ENCODE measurements at regions not wholly inside any gene's neighbourhood (a gene's known extent, or its start where the extent isn't known, plus 50 kb on each side); places are given as distances from the start of the nearest gene placed in this dataset.
A peak's percentile ranks its signal among the peaks of the same experiment; 100 is the strongest.
"Not testable (repeated sequence)": the region's sequence is repeated elsewhere in the genome, so short reads cannot be mapped to it uniquely, and the experiment has no call there.

DNA sequence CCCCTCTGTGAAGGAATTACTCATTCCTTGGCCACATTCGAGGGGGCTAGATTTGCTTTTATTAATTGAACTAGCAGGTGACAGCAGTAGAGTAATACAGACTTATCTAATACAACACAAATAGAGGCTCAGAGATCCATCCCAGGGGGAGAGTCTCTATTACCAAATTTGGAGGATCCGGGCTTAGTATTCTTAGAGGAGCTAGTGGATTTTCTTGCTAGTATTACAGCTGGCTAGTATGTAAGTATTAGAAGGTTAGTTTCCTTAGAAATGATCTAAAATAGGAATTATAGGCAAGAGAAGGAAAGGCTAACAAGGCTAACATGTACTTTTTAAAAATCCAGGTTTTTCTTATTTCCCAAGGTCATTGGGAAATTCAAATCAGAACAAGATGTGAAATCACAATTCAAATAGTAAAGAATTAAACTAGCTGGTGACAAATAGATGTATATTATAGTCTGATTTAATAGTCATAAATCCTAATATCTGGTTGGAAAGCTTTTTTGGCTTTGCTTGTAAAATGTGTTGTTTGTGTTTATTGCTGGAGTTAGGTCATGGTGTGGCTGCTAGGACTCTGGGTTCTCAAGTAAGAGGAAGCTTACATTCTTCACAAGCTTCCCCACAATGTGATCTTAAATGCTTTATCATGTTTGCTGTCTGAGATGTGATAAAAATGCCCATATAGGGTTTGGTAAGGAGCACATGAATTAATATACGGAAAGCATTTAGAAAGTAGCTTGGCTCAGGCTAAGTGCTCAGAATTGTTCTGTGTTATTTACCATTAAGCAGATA lies 160.4 kb upstream of the MPDZ start:
- DNase-seq (ENCODE audit: low spot score), result no peak

DNA sequence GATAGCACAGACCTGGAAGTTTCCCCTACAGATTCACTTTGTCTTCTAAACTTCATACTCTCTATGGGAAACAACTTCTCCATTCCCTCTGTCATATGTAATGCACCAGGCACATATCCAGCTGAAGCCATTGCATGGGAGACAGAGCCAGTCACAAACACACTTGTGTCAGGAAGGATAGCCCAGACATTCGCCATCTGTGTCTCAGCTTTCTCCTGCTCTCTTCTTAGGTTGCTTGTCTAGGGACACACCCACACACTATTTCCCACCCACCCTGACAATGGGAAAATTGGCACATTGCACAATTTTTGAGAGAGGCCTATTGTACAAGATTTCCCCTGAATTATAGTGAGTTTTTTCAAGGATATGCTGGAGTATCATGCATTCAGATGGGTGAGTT lies 158.4 kb upstream of the MPDZ start:
- no peak for DNase-seq (ENCODE audit: low spot score)

DNA sequence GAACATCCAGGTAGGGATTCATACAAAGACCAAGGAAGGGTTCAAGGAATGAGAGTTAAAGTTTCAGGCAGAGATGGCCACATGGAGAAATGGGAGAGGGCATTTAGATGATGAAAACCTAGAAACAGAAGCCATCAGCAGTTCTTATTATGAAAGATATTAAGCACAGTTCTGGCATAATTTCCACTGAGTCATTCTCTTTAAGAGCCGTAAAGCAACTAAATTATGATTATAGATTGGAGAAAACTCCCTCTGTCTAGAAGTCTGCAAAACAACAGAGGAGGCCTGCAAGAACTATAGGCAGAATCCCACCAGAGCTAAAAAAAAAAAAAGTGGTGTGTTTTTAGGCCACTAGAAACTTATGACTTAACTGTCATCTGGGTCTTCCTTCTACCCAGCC lies 157.1 kb upstream of the MPDZ start:
- DNase-seq (ENCODE audit: low spot score), result no peak

DNA sequence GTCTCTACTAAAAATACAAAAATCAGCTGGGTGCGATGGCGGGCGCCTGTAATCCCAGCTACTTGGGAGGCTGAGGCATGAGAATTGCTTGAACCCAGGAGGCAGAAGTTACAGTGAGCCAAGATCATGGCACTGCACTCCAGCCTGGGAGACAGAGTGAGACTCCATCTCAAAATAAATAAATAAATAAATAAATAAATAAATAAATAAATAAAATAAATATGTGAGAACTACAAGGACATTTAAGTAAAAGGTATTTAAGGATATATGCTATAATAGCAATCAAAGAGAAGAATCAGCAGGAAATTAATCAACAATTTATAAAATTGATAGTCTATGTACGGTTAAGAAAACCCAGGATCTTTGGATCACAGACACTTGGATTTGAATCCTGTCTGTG lies 154.0 kb upstream of the MPDZ start:
- DNase-seq (ENCODE audit: low spot score), result not testable (repeated sequence)

DNA sequence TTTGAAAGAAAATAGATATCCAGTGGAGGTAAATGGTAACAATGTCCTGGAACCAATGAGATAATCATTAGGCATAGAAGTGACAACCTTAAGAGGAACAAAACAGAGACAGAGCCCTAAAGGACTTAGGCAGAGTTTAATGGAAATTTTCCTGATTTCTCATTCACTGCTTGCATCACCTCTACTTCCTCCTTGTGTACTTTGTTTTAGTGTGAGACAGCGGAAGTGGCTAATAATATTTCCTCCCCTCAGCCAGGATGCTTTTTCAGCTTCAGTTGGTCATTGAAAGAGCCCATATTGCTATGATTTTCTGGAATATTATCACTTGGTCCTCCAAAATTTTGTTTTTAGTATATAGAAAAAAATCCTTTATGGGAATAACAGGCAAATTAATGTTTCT lies 153.4 kb upstream of the MPDZ start:
- no peak for DNase-seq (ENCODE audit: low spot score)

DNA sequence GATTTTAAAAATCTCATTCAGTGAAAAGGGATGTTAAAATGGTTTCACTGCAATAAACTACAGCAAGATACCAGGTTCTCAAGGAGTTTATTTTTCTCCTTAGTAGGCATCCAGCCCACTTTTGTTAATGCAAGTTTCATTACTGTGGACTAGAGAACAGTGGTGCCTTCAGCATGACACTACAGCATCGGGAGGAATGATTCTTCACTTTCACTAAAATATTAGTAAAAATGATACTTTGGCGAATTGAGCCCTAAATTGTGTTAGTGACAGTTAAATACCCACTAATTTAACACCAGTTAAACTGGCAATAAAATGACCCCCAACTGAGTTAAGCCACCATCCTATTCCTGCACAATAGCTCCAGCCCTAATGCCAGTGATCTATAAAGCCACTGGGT lies 152.2 kb upstream of the MPDZ start:
- DNase-seq (ENCODE audit: low spot score), result no peak

DNA sequence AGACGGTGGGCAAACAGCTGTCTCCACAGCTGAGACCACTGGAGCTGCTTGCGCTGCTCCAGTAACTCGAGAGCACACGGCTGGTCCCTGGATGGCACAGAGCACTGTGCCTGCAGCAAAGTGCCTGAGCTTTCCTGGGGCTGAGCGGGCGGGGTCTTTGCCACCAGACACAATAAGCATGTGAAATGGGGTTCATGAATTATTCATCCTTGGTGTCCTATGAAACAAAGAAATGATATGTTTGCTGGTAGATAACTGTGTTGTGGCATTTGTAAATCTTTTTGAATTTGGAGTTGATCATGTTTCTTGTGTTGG lies 151.7 kb upstream of the MPDZ start:
- no peak for DNase-seq (ENCODE audit: low spot score)

DNA sequence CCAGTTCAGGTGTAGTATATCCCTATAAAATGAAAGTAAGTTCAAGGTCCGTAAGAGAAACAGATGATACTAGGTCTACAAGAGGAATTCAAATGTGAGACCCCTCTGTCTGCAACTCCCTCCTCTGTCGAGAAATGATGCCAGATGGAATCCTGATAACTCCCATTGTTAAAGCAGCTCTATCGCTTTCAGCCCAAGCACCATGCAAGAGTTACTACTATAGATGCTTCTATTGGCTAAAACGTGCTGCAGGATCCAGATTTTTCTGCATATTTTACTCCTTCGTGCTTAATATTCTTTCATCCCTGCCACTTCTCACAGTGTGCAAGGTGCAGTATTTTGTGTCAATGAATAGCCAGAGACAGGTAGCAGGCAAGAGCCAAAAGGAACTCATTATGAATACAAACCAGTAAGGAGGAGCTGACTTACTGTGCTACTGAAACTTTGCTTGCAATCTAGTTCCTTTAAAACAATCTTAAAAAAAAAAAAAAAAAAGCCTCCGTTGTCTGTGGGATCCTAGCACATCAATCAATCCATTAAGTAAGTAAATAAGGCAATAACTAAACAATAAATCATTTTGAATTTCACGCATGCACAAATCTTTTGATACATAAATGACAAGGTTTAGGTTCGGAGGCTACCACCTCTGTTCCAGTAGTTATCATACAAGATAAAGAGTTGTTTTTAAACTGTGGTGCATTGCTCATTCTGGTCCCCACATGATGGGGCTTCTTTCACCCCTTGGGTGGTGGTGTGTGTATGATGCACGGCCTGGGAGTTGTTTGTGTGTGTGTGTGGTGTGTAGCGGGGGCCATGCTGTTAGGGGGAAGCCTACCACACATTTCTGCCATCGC lies 151.1 kb upstream of the MPDZ start:
- no peak for DNase-seq (ENCODE audit: low spot score)

DNA sequence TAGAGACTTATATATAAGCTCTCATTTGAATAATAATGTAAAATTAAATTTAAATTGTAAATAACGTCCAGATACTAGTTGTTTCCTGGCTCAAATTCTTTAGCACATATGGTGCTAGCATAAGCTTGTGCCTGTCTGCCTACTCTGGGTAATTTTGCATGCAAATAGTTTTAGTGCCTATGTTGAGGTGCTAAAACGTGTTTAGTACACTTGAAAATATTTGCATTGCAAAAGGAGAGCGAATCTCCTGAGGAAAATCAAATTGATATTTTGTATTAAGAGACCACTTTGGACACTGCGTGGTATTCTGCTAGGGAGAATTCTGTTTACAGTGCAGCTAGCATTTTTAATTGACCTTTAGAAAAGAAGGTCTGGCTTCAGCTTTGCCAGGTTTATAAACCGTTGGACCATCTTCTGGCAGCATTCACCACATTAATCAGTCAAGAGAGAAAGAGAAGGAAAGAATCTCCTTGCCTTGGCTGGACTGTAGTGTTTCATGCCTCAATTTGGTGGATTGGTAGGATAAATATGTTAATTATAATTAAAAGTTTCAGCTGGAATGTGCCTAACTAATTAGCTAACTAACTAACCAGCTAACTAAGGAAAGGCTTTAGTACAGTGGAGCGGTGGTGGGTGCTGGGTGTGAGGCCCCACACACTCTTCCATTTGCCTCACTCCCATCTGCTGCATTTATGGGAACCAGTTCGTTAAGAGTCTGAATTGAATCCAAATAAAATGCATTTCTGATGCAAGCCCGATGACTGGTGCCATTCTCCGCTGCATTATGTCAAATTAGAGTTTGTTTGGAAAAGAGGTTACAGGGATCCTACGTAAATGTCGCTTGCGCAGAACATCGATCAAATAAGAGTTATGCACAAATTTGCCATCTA lies 150.1 kb upstream of the MPDZ start:
- DNase-seq (ENCODE audit: low spot score), result peak; percentile 59

DNA sequence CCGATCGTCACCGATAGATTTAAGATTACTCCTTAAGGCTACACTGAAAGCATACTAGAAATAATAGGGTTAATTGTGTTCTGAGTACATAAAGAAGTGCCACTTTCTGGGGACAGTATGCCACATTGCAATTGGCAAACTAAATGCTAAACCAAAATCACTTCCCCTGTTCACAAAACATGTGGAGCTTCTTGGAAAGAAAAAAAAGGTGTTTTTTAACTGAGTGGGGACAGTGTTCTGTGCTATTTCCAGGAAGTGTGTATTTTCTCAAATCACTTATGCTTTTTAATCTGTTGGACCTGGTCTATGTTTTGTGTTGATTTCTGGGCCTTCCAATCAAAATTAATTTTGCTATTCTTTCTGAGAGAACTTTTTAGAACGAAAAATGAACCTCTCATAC lies 149.3 kb upstream of the MPDZ start:
- DNase-seq (ENCODE audit: low spot score), result no peak

DNA sequence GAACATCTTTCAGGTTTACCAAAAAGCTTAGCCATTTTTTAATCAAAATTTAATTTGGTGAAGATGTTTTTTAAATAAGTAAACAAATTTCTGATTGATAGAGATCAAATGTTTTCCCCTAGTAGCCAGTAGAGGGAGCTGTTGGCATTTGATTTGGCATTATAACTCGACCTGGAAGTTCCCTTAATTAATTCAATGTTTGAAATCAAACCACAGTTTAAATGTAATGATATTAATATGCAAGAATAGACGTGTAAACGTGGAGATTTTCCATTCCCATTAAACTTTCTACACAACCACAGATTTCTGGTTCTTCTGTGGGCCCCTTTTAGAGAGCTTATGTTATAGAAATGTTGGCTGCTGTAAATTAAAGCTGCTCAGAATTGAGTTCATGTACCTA lies 148.1 kb upstream of the MPDZ start:
- DNase-seq (ENCODE audit: low spot score), result peak; percentile 73

DNA sequence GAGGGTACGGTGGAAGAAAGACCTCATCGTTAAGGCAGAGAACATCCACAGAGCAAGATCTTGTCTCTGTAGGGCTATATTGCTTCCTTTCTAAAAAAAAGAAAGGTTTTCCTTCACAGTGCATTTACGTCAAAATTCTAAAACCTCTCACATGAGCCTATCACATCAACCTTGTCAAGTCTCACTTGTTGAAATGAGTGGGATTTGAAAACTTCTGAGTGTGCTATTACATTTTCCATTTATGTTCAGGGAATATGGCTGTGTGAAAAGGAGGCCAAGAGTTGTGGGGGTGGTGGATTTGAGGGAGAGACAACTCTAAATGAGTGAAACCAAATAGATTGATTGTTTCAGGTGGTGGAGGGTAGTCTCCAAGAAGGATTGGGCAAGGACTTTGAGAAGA lies 147.1 kb upstream of the MPDZ start:
- DNase-seq (ENCODE audit: low spot score), result no peak

DNA sequence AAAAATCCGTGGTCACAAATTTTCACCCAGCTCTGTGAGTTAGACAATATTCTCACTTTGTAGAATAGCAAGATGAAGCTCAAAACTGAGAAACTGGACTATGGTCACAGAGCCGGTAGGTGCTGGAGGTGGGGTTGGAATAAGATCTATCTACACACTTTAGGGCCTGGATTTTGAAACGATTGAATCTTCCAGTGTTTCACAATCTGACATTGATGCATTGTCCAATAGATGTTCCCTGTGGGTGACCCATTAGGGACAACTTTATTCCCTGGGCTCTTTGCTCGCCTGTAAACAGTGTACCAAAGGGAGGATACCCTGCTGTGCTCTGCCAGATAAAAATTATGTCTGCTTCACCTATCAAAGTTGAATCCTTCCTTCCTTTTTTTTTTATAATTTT lies 145.4 kb upstream of the MPDZ start:
- no peak for DNase-seq (ENCODE audit: low spot score)

DNA sequence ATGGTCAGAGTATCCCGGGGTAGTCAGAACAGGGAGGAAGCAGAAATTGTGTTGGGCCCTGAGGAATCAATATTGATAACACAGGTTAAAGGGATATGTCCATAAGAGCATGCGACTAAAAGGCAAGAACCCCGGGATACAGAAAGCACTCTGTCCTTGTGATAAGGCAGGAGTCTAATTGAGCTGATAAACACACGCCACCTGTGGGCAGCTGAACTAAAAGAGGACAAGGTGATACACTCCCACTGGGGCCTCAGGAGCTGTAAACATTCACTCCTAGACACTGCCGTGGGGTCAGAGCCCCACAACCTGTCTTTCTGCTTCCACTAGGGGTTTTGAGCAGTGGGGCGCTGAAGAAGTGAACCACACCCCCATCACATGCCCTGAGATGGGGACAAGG lies 144.7 kb upstream of the MPDZ start:
- DNase-seq (ENCODE audit: low spot score), result no peak

DNA sequence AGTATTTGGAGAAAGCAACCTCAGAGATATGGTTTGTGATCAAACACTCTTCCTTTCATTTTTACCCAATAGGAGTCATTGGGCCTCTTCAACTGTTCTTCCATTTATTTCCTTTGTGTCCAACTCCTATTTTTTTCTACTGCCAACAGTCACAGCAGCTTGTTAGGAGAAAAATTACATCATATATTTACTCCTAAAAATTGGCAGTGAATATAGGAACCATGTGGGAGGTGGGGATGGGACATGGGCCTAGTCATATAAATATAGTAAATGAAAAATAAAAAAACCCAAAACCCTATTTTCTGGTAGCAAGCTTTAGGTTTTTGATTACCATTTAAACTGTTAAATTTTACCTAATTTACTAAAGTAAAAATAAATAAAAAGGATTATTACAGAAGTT lies 134.9 kb upstream of the MPDZ start:
- DNase-seq (ENCODE audit: low spot score), result no peak

DNA sequence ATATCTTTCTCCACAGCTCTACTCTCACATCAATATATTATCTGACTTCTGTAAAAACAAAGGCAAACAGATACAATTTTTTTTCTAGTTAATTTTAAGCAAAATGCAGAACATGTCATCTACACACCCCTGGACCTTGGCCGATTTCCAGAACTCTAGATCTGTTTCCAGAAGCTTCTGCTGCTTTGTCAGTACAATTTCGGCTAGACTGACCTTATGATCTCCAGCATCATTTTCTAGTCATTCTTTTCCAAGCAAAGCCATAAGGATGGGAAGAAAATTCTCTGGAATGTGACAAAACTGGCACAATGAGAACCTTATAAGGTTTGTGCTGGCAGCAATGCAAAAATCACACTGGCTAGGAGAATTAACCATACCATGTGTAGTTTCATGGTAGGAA lies 132.8 kb upstream of the MPDZ start:
- DNase-seq (ENCODE audit: low spot score), result peak; percentile 28

DNA sequence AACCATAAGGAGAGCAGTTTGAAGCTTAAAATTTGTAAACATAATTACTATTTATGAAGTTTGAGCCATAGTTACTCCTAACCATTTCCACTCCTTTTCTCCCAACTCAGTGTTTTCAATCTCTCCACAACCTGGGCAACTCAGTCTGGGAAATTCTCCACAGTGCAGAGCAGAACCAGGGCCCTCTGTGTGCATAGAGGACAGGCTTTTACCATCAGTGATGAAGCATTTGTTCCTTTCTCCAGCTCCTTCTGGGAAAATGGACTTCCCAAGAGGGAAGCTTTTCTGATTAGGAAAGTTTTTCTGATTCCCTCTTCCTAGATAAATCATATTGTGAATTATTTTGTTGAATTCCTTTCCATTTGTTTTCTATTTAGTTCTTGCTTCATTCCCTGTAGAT lies 132.3 kb upstream of the MPDZ start:
- no peak for DNase-seq (ENCODE audit: low spot score)

DNA sequence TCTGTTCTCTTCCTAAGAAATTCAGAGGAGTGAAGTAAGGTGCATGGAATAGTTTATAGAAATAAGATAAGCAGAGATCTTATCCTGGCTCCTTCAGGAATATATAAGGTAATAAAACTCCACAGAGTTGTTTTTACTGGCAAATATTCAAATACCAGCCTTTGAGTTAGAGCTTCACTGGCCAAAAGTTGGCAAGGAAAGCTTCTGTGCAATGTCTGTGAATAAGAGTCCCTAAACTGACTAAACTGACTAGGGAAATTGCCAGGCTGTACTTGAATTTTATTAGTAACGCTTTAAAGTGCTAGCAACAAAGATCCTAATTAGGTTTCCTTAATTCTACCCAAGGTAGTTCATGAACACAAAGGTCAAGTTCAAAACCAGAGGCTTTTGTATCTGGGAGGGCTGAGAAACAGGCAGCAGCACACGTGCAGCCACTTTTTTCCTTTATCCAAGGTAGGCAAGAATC lies 131.1 kb upstream of the MPDZ start:
- DNase-seq (ENCODE audit: low spot score), result no peak

DNA sequence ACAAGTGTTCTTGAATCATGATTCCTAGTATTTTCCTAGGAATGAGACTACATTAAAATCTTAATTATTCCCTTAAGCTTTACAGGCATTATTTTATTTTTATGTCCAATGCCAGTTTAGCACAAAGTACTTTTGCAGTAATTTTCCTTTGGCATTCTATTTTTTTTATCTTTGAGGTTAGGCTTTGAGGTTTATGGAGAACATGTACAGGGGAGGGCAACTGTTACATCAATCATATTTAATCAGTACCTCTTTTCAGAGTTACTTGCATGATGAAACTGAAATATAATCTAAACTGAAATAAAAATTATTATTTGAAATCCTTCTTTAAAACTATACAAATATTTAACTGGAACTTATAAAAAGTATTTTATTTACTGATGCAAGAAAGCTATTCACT lies 118.2 kb upstream of the MPDZ start:
- no peak for DNase-seq (ENCODE audit: low spot score)

DNA sequence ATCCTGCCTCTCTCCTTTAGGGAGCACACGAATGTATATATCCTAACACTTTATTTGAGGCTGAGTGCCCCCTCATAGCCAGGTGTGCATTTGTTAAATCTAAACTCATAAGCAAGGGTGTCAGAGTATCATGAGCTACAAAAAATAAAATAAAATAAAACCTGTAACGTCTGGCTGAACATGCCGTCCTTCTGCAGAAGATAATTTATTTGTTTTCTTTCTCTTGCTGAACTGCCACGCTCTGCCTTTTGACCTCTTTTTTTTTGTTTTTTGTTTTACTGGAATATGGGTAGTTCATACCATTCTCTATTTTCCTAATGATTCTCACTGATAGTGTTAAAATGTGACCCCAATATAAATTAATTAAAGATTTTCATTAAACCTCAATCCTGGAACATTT lies 117.7 kb upstream of the MPDZ start:
- DNase-seq (ENCODE audit: low spot score), result no peak

DNA sequence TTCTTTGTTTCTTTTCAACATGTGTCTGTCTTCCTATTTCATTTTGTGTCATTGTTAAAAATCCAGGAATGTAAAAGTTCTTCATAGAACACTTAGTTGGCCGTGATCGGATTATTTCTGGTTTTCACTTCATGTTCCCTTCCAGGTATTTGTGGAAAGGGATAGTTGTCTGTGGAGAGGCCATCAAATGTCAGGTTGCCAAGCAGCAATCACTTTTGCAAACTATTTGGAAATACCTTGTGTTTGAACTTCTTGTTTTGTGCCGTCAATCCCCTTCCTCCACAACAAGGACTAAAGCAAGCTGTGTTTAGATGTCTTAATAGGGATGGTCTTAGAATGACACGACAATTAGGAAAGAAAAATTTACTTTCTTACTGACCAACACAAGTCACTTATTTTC lies 116.9 kb upstream of the MPDZ start:
- DNase-seq (ENCODE audit: low spot score), result no peak

DNA sequence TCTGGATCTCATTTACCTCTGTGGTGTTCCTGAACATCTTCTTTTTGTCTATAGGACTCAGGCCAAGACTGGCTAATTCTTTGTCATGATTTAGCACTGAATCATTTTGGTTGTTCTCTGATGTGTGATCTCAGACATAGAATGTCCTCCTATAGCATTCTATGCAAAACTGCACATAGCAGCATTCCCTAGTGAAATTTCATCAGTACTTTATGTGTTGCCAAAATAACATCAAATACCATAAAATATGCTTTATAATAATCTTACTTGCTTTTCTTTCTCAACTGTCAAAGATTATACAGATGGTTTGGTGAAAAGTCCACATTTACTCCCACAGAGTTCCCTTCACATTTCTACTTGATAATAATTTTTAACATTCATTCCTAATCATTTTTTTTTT lies 115.7 kb upstream of the MPDZ start:
- no peak for DNase-seq (ENCODE audit: low spot score)

DNA sequence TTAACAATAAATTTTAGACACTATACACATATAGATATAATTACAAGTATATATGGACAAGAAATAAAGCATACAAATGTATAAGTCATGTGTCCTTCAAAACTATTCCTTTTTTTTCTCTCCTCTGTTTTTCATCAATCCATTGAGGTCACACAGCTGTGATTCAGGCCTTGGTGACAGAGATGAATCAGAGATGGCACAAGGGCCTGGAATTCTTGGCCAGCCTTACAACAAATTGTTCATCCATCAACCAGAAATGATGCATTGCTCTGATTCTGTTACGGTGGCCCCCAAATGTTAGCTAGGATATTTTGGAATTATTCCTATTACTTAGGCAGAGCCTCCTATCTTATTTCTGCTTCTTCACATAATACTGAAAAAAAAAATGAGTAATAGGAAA lies 108.7 kb upstream of the MPDZ start:
- no peak for DNase-seq (ENCODE audit: low spot score)

Measured in cerebellar cortex (tissue), 1 donor.